Panc1 (cell line): ENCODE measurements at regions not wholly inside any gene's neighbourhood (a gene's known extent, or its start where the extent isn't known, plus 50 kb on each side); places are given as distances from the start of the nearest gene placed in this dataset.

ENCODE experiments used
- CTCF ChIP-seq: fragments of 450-650 bp; IDR thresholded peaks from 2 replicates; pipeline ENCODE4 v1.5.1; 2017; ENCODE audit warnings: mild to moderate bottlenecking
- POLR2AphosphoS5 ChIP-seq: IDR thresholded peaks from 2 replicates; pipeline ENCODE4 v1.6.1; 2012; ENCODE audit warnings: mild to moderate bottlenecking, low read depth, low read length, moderate library complexity
- REST ChIP-seq, 2 experiments: IDR thresholded peaks; 2 replicates each; pipeline ENCODE4 v1.6.1; 2011 to 2012; ENCODE audit warnings: low read depth in 2 of 2, control low read depth in 1 of 2, low read length in 1 of 2, mild to moderate bottlenecking in 1 of 2, moderate library complexity in 1 of 2; ENCODE audit not compliant: insufficient read depth in 1 of 2
- SIN3A ChIP-seq: IDR thresholded peaks from 2 replicates; pipeline ENCODE4 v1.6.1; 2012; ENCODE audit warnings: low read depth, mild to moderate bottlenecking, low read length, moderate library complexity, borderline replicate concordance; ENCODE audit not compliant: insufficient read depth
- TCF7L2 ChIP-seq: IDR thresholded peaks from 2 replicates; pipeline ENCODE4 v1.6.1; 2011; ENCODE audit warnings: mild to moderate bottlenecking, low read depth, low read length, inconsistent platforms

- TF ChIP-seq REST (IDR thresholded peaks at IDR 0.05; ENCODE audit: insufficient read depth in 1 of 2, low read depth in 2 of 2, low read length in 1 of 2) (no peak), CTCF (no peak), POLR2AphosphoS5 (no peak), TCF7L2 (no peak), SIN3A (no peak)
Measured at GRCh38 chr2:222794585-222795449, 66.0 kb upstream of the ACSL3 start.
